Sigmoid colon (tissue), 4 donors: ENCODE measurements at regions not wholly inside any gene's neighbourhood (a gene's known extent, or its start where the extent isn't known, plus 50 kb on each side); places are given as distances from the start of the nearest gene placed in this dataset.

Experiments
- EP300 ChIP-seq, 4 donors: sonication (generic); formaldehyde crosslinking; IDR thresholded peaks; one replicate each; pipeline ENCODE4 v1.6.1; 2017; ENCODE audit warnings: antibody characterized with exemption in 4 of 4
- POLR2A ChIP-seq, 2 donors: fragments of 450-650 bp; IDR thresholded peaks; one replicate each; pipeline ENCODE4 v1.6.1; 2016; ENCODE audit warnings: antibody characterized with exemption in 2 of 2, mild to moderate bottlenecking in 2 of 2, moderate library complexity in 2 of 2
- POLR2AphosphoS5 ChIP-seq, 4 donors: sonication (generic); formaldehyde crosslinking; IDR thresholded peaks; one replicate each; pipeline ENCODE4 v1.6.1; 2017; ENCODE audit warnings: antibody characterized with exemption in 4 of 4

- no peak for TF ChIP-seq POLR2A (IDR thresholded peaks at IDR 0.05)
- TF ChIP-seq EP300 (IDR thresholded peaks at IDR 0.05): no peak
- no peak for TF ChIP-seq POLR2AphosphoS5 (IDR thresholded peaks at IDR 0.05)
Observed at GRCh38 chr3:110470310-110470709, 601.3 kb upstream of the NECTIN3 start.
